ENCODE measurements at regions not wholly inside any gene's neighbourhood (a gene's known extent, or its start where the extent isn't known, plus 50 kb on each side); places are given as distances from the start of the nearest gene placed in this dataset.
A peak's percentile ranks its signal among the peaks of the same experiment; 100 is the strongest.

DNA sequence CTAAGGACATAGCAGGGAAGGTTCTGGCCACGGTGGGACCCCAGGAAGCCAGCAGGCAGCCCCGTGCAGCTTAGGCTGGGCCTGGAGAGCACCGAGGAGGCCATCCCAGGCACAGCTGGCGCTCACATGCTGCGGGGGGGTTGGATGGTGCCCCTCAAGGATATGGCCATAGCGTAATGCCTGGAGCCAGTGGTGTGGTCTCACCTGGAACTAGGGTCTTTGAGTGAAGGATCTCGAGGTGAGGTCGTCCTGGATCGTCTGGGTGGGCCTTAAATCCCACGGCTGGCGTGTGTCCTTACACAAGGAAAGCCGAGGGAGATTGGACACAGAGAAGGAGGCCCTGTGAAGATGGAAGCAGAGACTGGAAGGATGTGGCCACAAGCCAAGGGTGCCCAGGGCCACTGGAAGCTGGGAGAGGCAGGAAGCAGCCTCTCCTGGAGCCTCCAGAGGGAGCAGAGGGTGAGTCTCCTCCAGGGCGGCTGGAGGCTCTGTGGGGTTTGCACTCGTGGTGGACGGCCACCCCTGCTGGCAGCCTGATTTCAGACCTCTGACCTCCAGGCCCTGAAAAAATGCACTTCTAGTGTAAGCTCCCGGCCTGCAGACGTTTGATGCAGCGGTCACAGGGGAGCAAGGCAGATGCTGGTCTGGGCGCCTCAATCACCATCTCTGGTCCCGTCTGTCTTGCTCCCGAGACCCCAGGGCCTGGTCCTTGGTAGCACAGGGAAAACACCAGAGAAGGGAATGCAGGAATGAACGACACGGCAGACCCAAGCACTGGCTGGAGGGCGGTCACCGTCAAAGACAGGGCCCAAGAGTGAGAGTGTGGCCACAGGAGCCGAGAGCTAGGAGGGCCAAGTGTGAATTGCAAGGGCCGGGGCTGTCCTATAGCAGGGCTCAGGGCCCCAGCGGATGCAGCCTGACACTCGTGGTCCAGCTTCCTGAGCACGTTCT, 218.6 kb downstream of the KIF26A start:
- in situ Hi-C loops (cut with MboI; ENCODE audit: low sequenced_read_pairs in 4 of 4) (no loop called here), intact Hi-C loops (cut with DNase I; ENCODE audit: low total_unique reads) (no loop called here)
- H3K36me3 ChIP-seq: no peaks in the 10 kb centered on the region
- H3K9me3 ChIP-seq: no peaks in the 10 kb centered on the region
- H3K27me3 ChIP-seq: no peaks in the 10 kb centered on the region
- H3K4me1 ChIP-seq: no peaks in the 10 kb centered on the region
- ATAC-seq (no peak), DNase-seq (peak in 1 of 2 donors; percentile 1)
- TF ChIP-seq, protein P1, sequence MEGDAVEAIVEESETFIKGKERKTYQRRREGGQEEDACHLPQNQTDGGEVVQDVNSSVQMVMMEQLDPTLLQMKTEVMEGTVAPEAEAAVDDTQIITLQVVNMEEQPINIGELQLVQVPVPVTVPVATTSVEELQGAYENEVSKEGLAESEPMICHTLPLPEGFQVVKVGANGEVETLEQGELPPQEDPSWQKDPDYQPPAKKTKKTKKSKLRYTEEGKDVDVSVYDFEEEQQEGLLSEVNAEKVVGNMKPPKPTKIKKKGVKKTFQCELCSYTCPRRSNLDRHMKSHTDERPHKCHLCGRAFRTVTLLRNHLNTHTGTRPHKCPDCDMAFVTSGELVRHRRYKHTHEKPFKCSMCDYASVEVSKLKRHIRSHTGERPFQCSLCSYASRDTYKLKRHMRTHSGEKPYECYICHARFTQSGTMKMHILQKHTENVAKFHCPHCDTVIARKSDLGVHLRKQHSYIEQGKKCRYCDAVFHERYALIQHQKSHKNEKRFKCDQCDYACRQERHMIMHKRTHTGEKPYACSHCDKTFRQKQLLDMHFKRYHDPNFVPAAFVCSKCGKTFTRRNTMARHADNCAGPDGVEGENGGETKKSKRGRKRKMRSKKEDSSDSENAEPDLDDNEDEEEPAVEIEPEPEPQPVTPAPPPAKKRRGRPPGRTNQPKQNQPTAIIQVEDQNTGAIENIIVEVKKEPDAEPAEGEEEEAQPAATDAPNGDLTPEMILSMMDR (IDR thresholded peaks at IDR 0.05 in 4 of 5, conservative IDR thresholded peaks at IDR 0.05 in 1 of 5): no peak
- H3K4me3 ChIP-seq: no peak overlapping the region
- no peak overlapping the region for H3K27ac ChIP-seq

DNA sequence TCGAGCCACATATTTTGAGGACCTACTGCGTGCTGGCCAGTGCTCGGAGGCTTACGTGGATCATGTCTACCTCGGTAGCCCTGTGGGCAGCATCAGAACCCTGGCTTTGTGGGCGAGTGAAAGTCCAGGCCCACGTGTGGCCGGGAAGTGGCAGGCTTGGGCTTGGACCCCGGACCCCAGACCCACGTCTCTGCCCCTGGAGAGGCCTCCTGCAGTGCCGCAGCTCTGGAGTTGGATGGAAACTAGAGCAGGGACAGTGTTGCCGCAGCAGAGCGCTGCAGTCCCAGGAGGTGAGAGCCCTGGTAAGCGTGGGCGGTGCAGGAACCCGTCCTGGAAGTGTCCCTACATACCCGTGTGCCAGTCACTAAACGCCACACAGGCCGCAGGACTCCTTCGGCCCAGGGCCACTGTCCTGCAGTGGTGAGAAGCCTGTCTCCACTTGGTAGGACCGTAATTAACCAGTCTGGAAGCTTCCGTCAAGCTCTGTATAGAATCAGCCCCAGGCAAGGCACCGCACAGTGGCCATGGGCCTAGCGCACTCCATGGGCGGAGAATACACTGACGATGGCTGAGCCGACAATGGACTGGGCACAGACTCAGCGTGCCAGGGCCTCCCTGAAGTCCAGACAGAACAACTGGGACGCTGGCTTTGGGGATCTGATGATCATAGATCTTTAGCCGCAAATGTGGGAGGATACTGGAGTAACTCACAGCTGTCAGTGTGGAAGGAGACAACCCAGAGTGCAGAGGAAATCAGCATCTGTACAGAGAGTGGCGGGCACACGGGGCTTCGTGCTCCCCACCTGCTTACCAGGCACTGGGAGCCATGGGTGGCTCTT, 219.5 kb downstream of the KIF26A start:
- TF ChIP-seq, protein P1 (IDR thresholded peaks at IDR 0.05 in 4 of 5, conservative IDR thresholded peaks at IDR 0.05 in 1 of 5): no peak
- TF ChIP-seq POLR2A (IDR thresholded peaks at IDR 0.05): no peak
- intact Hi-C loops (cut with DNase I; ENCODE audit: low total_unique reads) (no loop called here), in situ Hi-C loops (cut with MboI; ENCODE audit: low sequenced_read_pairs in 4 of 4) (no loop called here)
- no peak overlapping the region for H3K27ac ChIP-seq
- no peaks in the 10 kb centered on the region for H3K36me3 ChIP-seq
- H3K9me3 ChIP-seq: no peaks in the 10 kb centered on the region
- H3K4me3 ChIP-seq: no peak overlapping the region
- ATAC-seq: no peak
- peak in 1 of 2 donors; percentile 7 for DNase-seq
- H3K4me1 ChIP-seq: no peaks in the 10 kb centered on the region
- H3K27me3 ChIP-seq: no peaks in the 10 kb centered on the region

DNA sequence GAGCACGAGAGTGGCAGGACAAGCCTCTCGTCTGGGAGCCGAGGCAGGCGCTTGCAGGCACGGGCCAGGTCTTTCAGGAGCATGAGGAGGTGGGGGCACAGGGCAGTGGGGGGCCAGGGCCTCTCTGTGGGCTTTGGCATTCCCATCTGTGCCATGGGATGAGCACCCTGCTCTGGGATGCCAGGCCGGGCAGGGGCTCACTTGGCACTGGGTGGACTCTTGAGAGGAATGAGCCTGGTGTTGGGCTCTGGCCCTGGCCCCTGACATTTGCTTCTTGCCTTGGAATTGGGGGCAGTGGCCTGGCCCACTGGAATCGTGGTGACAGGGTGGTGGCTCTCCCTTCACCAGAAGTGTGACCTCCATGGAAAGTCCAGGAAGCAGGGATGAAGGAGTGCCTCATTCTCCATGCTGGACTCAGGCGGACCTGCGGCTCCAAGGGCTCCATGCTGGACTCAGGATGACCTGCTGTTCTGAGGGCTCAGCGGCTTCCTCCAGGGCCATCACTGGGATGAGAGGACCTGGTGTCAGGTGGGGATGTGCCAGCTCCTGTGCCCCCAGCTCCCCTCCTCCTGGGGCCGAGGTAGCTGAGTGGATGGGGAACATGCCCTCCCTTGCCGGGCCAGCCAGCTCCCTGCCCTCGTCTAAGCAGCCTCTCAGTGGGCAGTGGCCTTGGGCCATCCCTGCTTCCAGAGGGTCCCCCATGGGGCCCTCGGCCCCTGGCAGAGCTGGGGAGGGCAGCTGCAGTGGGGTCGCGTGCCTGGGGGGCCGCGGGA, 220.3 kb downstream of the KIF26A start:
- DNase-seq: peak in 1 of 2 donors; percentile 4
- TF ChIP-seq, protein P1 (IDR thresholded peaks at IDR 0.05 in 4 of 5, conservative IDR thresholded peaks at IDR 0.05 in 1 of 5): no peak
- TF ChIP-seq POLR2A (IDR thresholded peaks at IDR 0.05): no peak

DNA sequence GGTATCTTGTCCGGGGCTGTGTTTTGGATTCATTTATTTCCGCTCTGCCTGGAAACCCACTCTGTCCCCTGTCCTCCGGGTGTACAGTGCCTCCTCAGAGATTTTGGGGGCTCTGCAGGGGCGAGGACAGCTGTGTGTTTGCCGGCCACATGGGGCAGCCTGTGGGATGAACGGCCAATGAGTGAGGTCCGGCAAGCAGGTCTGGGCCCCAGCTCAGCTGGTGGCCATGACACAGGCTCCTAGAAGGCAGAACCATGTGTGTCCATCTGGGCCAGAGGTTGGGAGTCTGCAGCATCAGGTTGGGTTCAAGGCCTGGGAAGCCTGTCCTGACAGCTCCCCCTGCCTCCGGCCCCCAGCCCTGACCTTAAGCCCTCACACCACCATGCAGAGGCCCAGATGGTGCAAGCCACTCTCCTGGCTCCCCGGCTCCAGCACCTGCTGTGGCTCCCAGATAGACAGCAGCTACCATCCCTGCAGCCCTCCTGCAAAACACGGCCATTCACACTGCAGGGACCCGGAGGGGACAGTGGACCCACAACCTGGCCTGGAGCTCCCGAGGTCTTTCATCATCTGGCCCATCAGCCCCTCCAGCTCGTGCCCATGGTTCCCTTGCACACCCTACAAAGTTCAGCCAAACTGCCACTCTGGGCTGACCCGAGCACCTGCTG, 220.1 kb upstream of the C14orf180 start:
- Histone ChIP-seq H3K9me3 (no peaks in the 10 kb centered on the region), H3K27ac (no peak overlapping the region), H3K27me3 (no peaks in the 10 kb centered on the region), H3K4me3 (no peak overlapping the region), H3K36me3 (no peaks in the 10 kb centered on the region), H3K4me1 (no peaks in the 10 kb centered on the region)
- in situ Hi-C loops (cut with MboI; ENCODE audit: low sequenced_read_pairs in 4 of 4) (no loop called here), intact Hi-C loops (cut with DNase I; ENCODE audit: low total_unique reads) (no loop called here)
- DNase-seq (no peak), ATAC-seq (no peak)
- TF ChIP-seq, protein P1 (IDR thresholded peaks at IDR 0.05 in 4 of 5, conservative IDR thresholded peaks at IDR 0.05 in 1 of 5): no peak
- no peak for TF ChIP-seq POLR2A (IDR thresholded peaks at IDR 0.05)

More for the DNA sequence above, 220.3 kb downstream of the KIF26A start:
- no peaks in the 10 kb centered on the region for H3K36me3 ChIP-seq
- in situ Hi-C loops (cut with MboI; ENCODE audit: low sequenced_read_pairs in 4 of 4): no loop called here
- no peaks in the 10 kb centered on the region for H3K4me1 ChIP-seq
- ATAC-seq: no peak
- no peak overlapping the region for H3K4me3 ChIP-seq
- no peaks in the 10 kb centered on the region for H3K9me3 ChIP-seq
- H3K27me3 ChIP-seq: no peaks in the 10 kb centered on the region
- H3K27ac ChIP-seq: no peak overlapping the region
- intact Hi-C loops (cut with DNase I; ENCODE audit: low total_unique reads): no loop called here
